SK-N-SH treated with all-trans-retinoic acid at 6 μM for 48 hours (cell line): ENCODE measurements at regions not wholly inside any gene's neighbourhood (a gene's known extent, or its start where the extent isn't known, plus 50 kb on each side); places are given as distances from the start of the nearest gene placed in this dataset.
"Not testable (repeated sequence)": the region's sequence is repeated elsewhere in the genome, so short reads cannot be mapped to it uniquely, and the experiment has no call there.

Experiments used
- ATAC-seq: fragments of 200-7000 bp; cut with Tn5 transposase; 3 replicates; pipeline ENCODE4 v1.9.1; 2020; ENCODE audit warnings: mild to moderate bottlenecking, moderate library complexity
- ARNTL ChIP-seq: fragments of 450-650 bp; formaldehyde crosslinking; IDR thresholded peaks from 2 replicates; pipeline ENCODE4 v1.5.0; 2020; ENCODE audit warnings: low read depth, mild to moderate bottlenecking, moderate library complexity, borderline replicate concordance
- BACH2 ChIP-seq: fragments of 250-450 bp; sonication (Bioruptor Pico); IDR thresholded peaks from 2 replicates; pipeline ENCODE4 v1.9.0; 2021; ENCODE audit warnings: mild to moderate bottlenecking, borderline replicate concordance
- CREB5 ChIP-seq: fragments of 250-450 bp; sonication (Bioruptor Pico); IDR thresholded peaks from 2 replicates; pipeline ENCODE4 v1.5.1; 2020; ENCODE audit warnings: low read depth, mild to moderate bottlenecking, moderate library complexity
- CSDC2 ChIP-seq: fragments of 250-450 bp; sonication (Bioruptor Pico); IDR thresholded peaks from 2 replicates; pipeline ENCODE4 v1.5.0; 2020; ENCODE audit warnings: mild to moderate bottlenecking, moderate library complexity
- CSRNP3 ChIP-seq: fragments of 250-450 bp; sonication (Bioruptor Pico); IDR thresholded peaks from 2 replicates; pipeline ENCODE4 v1.5.1; 2021; ENCODE audit warnings: mild to moderate bottlenecking, moderate library complexity
- ESRRG ChIP-seq: fragments of 250-450 bp; sonication (Bioruptor Pico); IDR thresholded peaks from 2 replicates; pipeline ENCODE4 v1.6.1; 2021; ENCODE audit warnings: mild to moderate bottlenecking
- GLIS3 ChIP-seq: fragments of 250-450 bp; sonication (Bioruptor Pico); IDR thresholded peaks from 2 replicates; pipeline ENCODE4 v1.5.0; 2020; ENCODE audit warnings: mild to moderate bottlenecking, moderate library complexity
- ISL1 ChIP-seq: fragments of 250-450 bp; sonication (Bioruptor Pico); IDR thresholded peaks from 2 replicates; pipeline ENCODE4 v2.1.2; 2022; ENCODE audit warnings: mild to moderate bottlenecking, moderate library complexity
- OSR1 ChIP-seq: fragments of 250-450 bp; sonication (Bioruptor Pico); IDR thresholded peaks from 2 replicates; pipeline ENCODE4 v1.8.0; 2022; ENCODE audit warnings: moderate library complexity, mild to moderate bottlenecking, inconsistent platforms
- PATZ1 ChIP-seq: fragments of 250-450 bp; sonication (Bioruptor Pico); IDR thresholded peaks from 2 replicates; pipeline ENCODE4 v1.8.0; 2020; ENCODE audit warnings: mild to moderate bottlenecking, moderate library complexity, borderline replicate concordance
- POU6F1 ChIP-seq: fragments of 250-450 bp; sonication (Bioruptor Pico); IDR thresholded peaks from 2 replicates; pipeline ENCODE4 v1.8.0; 2021; ENCODE audit warnings: low read depth, mild to moderate bottlenecking, moderate library complexity, borderline replicate concordance
- SNAI2 ChIP-seq: fragments of 250-450 bp; sonication (Bioruptor Pico); IDR thresholded peaks from 2 replicates; pipeline ENCODE4 v1.5.0; 2020; ENCODE audit warnings: mild to moderate bottlenecking, moderate library complexity
- TCF4 ChIP-seq: fragments of 250-450 bp; sonication (Bioruptor Pico); IDR thresholded peaks from 2 replicates; pipeline ENCODE4 v1.8.0; 2021; ENCODE audit warnings: mild to moderate bottlenecking, moderate library complexity, borderline replicate concordance
- TOX ChIP-seq: fragments of 250-450 bp; sonication (Bioruptor Pico); IDR thresholded peaks from 2 replicates; pipeline ENCODE4 v1.8.0; 2021; ENCODE audit warnings: mild to moderate bottlenecking, moderate library complexity, borderline replicate concordance
- TSHZ2 ChIP-seq: fragments of 250-450 bp; sonication (Bioruptor Pico); IDR thresholded peaks from 2 replicates; pipeline ENCODE4 v1.5.0; 2020; ENCODE audit warnings: mild to moderate bottlenecking, moderate library complexity
- ZC3H10 ChIP-seq: fragments of 250-450 bp; sonication (Bioruptor Pico); IDR thresholded peaks from 2 replicates; pipeline ENCODE4 v1.5.1; 2021; ENCODE audit warnings: mild to moderate bottlenecking, moderate library complexity
- ZFP3 ChIP-seq: fragments of 250-450 bp; sonication (Bioruptor Pico); IDR thresholded peaks from 2 replicates; pipeline ENCODE4 v1.5.0; 2020; ENCODE audit warnings: mild to moderate bottlenecking, moderate library complexity
- ZFP30 ChIP-seq: fragments of 450-650 bp; formaldehyde crosslinking; IDR thresholded peaks from 2 replicates; pipeline ENCODE4 v1.5.0; 2022; ENCODE audit warnings: mild to moderate bottlenecking, moderate library complexity
- ZNF565 ChIP-seq: fragments of 450-650 bp; formaldehyde crosslinking; conservative IDR thresholded peaks from 2 replicates; pipeline ENCODE4 v1.5.0; 2020; ENCODE audit warnings: low read depth, mild to moderate bottlenecking, moderate library complexity
- ZNF70 ChIP-seq: fragments of 450-650 bp; formaldehyde crosslinking; IDR thresholded peaks from 2 replicates; pipeline ENCODE4 v1.5.0; 2020; ENCODE audit warnings: mild to moderate bottlenecking, moderate library complexity
- ZNF8 ChIP-seq: fragments of 450-650 bp; formaldehyde crosslinking; IDR thresholded peaks from 2 replicates; pipeline ENCODE4 v1.5.0; 2020; ENCODE audit warnings: mild to moderate bottlenecking, moderate library complexity

- TF ChIP-seq TOX (CRISPR knock-in tag) (no peak), TCF4 (CRISPR knock-in tag) (no peak), ZC3H10 (CRISPR knock-in tag) (no peak), PATZ1 (CRISPR knock-in tag) (no peak), ARNTL (CRISPR knock-in tag) (no peak), ZNF70 (CRISPR knock-in tag) (no peak), BACH2 (CRISPR knock-in tag) (no peak), POU6F1 (CRISPR knock-in tag) (no peak), OSR1 (no peak), CSRNP3 (CRISPR knock-in tag) (no peak), CSDC2 (CRISPR knock-in tag) (no peak), SNAI2 (CRISPR knock-in tag) (no peak), ESRRG (CRISPR knock-in tag) (no peak)
Measured at GRCh38 chr3:71926616-71927015, 141.7 kb upstream of the PROK2 start.

GRCh38 chr3:71926262-71926600 is 141.3 kb upstream of the PROK2 start:
- no peak; the same call in 2 of the 3 replicates for ATAC-seq
- no peak for TF ChIP-seq OSR1
- no peak for TF ChIP-seq GLIS3 (CRISPR knock-in tag)
- TF ChIP-seq POU6F1 (CRISPR knock-in tag): no peak
- TF ChIP-seq ZC3H10 (CRISPR knock-in tag): no peak
- TF ChIP-seq SNAI2 (CRISPR knock-in tag): no peak
- no peak for TF ChIP-seq ESRRG (CRISPR knock-in tag)
- TF ChIP-seq PATZ1 (CRISPR knock-in tag): no peak
- no peak for TF ChIP-seq CREB5 (CRISPR knock-in tag)
- no peak for TF ChIP-seq BACH2 (CRISPR knock-in tag)
- no peak for TF ChIP-seq ZFP3
- no peak for TF ChIP-seq CSDC2 (CRISPR knock-in tag)
- TF ChIP-seq TOX (CRISPR knock-in tag): no peak
- TF ChIP-seq ZNF565 (CRISPR knock-in tag): no peak
- no peak for TF ChIP-seq ZFP30 (CRISPR knock-in tag)
- TF ChIP-seq ZNF70 (CRISPR knock-in tag): no peak
- TF ChIP-seq CSRNP3 (CRISPR knock-in tag): no peak
- no peak for TF ChIP-seq TSHZ2 (CRISPR knock-in tag)
- no peak for TF ChIP-seq ZNF8 (CRISPR knock-in tag)
- TF ChIP-seq ISL1 (CRISPR knock-in tag): no peak
- TF ChIP-seq TCF4 (CRISPR knock-in tag): no peak
- TF ChIP-seq, all 23 proteins: peak for 0

More at GRCh38 chr3:71926616-71927015, 141.7 kb upstream of the PROK2 start:
- ATAC-seq: no peak

GRCh38 chr3:71925511-71926261 is 140.7 kb upstream of the PROK2 start:
- not testable (repeated sequence) for ATAC-seq
